ENCODE measurements at regions not wholly inside any gene's neighbourhood (a gene's known extent, or its start where the extent isn't known, plus 50 kb on each side); places are given as distances from the start of the nearest gene placed in this dataset.
A peak's percentile ranks its signal among the peaks of the same experiment; 100 is the strongest.
"Not testable (repeated sequence)": the region's sequence is repeated elsewhere in the genome, so short reads cannot be mapped to it uniquely, and the experiment has no call there.

DNA sequence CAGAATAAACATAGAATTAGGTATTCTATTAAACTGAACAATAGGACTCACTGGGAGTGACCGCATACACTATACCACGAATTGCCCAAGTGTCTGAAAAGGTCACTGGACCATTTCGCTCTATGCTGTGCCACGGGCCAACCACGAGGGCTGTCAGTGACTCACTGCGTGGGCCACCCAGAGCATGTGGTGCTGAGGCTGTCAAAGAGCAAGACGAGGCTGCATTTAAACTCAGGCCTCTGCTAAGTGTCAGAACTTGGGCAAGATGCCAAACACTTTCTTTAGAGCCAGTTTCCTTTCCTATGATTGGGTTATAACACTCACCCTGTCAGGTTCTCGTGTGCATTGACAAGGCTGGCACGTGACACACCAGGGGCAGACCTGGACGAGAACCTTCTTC lies 97.5 kb downstream of the SH3YL1 start:
- ATAC-seq: no peak
- no peak for DNase-seq
- intact Hi-C loops (cut with DNase I, micrococcal nuclease): no loop called here

DNA sequence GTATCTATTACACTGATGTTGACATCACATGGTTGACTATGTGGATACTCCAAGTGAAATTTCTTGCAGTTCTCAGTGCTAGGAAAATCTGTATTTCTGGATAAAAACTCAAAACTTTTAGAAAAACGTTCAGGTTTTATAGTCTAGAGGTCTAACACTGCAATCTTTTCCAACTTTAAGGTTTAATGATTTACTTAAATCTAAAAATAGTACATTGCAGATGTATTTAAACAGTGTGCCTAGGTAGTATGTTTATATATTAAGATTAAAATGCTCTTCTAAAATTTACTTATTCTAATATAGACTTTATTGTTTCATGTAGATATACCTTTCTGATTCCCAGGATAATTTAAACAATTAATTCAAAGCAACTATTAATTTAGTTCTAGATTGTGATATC lies 98.3 kb downstream of the SH3YL1 start:
- intact Hi-C loops (cut with DNase I, micrococcal nuclease): no loop called here
- no peak for DNase-seq
- ATAC-seq: no peak

DNA sequence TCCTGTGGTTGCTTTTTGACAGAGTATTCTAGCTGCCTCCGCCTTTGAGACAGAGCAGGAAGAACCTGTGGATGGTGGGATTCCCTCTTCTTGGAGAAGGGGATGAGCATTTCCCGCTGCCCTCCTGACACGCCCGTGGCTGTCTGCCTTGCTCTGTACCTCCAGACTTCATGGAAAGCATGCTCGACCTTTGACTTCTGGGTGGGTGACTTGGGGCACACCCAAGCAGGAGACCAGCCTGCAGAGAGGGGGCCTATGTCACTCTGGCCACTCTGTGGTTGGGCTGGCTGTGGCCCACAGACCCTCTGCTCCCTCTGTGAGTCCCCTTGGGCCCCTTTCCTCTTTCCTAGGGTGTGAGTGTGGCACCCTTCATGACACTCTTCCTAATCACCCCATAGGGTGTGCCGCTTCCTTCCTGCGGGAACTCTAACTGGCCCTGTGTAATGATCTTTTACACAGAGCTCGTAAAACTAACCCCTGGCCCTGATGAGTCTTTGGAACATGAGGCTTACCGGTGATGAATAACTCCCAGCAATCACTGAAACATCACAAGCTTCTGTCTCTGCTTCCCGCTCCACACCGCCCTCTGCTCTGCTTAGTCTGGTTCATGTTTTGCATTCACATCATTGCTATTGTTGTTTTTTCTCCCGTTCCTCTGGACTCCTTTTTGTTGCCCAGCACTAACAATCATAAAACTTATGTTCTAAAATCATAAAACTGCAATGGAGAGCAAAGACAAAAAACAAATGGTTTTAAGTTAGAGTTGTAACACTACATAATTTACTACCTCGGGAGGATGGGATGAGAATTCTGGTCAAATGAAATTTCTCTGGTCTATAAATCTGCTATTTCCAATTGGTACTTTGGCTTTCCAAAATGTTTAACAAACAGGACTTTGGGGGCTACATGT lies 101.1 kb downstream of the SH3YL1 start:
- DNase-seq (peak; percentile 41 to 56), ATAC-seq (peak; percentile 98)
- intact Hi-C loops (cut with DNase I, micrococcal nuclease): no loop called here

DNA sequence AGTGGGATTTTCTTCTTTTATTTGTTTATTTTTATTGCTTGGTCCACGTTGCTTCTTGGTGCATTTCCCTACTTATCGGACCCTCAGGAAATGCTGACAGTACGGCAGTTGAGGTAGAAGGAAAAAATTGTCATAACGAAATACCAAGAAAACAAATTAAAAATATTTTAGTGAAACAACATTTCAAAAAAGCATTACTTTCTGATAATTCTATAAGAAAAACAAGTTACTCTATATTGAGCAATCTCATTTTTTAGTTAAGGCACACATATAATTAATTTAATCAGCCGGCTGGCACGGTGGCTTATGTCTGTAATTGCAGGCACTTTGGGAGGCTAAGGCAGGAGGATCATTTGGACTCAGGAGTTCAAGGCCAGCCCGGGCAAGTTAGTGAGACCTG lies 102.1 kb downstream of the SH3YL1 start:
- intact Hi-C loops (cut with DNase I, micrococcal nuclease): no loop called here

DNA sequence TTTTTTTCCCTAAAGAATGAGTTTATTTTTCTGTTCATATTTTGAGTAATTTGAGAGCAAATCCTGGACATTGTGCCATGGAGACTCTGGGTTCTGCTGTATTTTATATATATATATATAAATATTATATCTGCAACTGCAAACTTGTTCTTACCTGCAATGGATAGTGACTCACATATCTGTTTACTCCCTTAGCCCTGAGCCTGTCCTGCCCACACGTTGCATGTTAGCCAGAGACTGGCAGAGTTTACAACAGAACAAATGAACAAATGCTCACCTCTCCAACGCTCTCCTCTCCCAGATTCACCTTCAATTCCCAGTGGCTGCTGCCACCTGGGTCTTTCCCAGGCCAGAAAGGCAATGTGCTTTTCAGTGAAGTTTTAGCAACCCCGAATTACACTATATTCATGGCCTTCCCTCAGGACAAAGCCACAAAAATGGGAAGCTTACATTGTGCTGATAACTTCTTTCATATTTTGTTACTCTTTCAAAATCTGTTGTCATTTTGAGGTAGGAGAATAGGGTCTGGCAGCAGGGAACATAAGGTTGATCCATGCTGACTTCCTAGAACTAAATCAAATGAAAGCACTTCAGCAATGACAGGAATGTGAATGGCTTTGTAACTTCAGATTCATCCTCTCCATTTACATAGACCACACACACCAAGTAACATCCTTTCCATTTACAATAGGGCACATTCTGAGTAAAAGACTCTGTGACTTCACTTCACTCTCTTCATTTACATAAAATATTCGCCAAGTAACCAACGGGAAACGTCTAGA lies 105.4 kb upstream of the FAM110C start:
- intact Hi-C loops (cut with DNase I, micrococcal nuclease): no loop called here
- ATAC-seq (no peak), DNase-seq (no peak)

More for the DNA sequence above, 102.1 kb downstream of the SH3YL1 start:
- no peak for ATAC-seq
- no peak for DNase-seq

DNA sequence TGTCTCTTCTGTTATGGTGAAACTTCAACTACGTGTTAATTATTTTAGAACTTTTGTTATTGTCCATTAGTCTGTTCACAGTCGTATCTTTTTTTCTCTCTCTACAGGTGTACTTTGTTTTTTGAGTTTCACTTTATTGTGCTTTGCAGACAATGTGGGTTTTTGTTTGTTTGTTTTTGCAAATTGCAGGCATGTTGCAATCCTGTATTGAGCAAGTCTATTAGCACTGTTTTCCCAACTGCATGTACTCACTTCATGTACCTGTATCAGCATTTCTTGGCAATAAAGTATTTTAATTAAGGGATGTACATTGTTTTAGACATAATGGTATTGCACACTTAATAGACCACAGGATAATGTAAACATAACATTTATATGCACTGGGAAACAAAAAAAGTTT lies 99.1 kb upstream of the FAM110C start:
- no peak for ATAC-seq

DNA sequence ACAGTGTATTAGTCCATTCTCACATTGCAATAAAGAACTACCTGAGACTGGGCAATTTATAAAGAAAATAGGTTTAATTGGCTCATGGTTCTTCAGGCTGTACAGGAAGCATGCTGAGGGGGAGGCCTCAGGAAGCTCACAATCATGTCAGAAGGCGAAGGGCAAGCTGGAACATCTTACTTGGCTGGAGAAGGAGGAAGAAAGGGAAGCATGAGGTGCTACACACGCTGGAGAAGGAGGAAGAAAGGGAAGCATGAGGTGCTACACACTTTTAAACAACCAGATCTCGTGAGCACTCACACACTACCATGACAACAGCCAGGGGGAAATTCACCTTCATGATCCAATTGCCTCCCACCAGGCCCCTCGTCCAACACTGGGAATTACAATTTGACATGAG lies 95.3 kb upstream of the FAM110C start:
- DNase-seq (no peak), ATAC-seq (peak; percentile 51)
- intact Hi-C loops (cut with DNase I, micrococcal nuclease): no loop called here

More for the DNA sequence above, 99.1 kb upstream of the FAM110C start:
- DNase-seq: no peak
- intact Hi-C loops (cut with DNase I, micrococcal nuclease): no loop called here

DNA sequence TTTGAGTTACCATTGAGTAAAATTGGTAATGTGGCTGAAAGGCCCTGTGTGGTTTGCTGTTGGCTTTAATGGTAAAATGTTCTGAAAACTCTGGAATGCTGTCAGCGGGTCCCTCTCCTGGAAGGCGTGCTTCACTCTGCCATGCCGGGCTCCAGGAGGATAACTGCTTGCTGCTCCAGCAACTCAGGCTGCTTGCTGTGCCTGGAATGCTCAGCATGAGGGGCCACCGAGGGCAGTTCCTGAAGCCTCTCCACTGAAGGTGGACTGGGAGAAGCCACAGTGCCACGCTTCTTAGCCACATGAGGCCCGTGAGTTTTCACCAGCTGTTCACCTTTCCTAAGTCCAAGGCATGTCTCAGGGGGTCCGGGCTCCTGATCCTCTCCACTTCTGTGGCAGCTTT lies 90.4 kb upstream of the FAM110C start:
- DNase-seq (no peak), ATAC-seq (no peak)
- intact Hi-C loops (cut with DNase I, micrococcal nuclease): no loop called here

DNA sequence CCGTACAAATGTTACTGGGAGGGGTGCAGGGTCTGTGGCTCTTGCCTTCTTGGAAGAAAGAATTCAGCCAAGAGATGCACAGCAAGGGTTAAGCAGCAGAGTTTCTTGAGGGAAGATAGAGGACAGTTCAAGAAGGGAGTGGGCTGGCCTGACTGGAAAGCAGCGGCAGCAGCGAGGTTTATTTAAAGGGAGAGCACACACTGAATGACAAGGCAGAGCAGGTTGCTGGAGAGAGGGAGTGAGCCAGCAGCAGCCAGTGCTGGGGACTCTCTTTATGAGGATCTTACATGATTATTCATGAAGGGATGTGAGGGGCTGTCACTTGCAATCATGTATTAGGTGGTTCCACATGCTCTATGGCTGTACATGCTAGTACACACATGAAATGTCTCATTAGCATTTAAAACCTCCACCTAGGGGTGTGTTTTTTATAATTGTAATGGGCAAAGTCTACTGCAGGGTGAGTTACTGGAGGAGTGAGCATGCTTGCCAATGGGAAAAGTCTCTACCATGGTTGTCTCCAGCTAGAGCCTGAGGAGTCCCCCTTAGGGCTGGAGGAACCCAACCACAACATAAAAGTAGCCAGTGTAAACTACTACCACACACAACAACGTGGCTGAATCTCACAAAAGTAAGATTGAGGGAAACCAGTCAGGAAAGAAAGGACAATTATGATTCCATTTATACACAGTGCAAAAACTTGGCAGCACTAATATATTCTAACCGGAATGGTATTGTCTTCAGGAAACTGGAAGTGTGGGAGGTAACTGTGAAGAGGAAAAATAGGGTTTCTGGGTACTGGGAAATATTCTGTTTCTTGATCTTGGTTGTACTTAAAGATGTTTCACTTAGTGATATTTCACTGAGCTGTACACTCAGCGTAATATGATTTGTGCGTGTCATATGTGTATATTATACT lies 87.6 kb upstream of the FAM110C start:
- ATAC-seq (peak; percentile 96), DNase-seq (peak; percentile 41 to 64)
- intact Hi-C loops (cut with DNase I, micrococcal nuclease): no loop called here

DNA sequence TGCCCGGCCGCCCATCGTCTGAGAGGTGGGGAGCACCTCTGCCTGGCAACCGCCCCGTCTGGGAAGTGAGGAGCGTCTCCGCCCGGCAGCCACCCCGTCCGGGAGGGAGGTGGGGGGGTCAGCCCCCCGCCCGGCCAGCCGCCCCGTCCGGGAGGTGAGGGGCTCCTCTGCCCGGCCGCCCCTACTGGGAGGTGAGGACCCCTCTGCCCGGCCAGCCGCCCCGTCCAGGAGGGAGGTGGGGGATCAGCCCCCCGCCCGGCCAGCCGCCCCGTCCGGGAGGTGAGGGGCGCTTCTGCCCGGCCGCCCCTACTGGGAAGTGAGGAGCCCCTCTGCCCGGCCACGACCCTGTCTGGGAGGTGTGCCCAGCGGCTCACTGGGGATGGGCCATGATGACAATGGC lies 80.5 kb upstream of the FAM110C start:
- ATAC-seq: not testable (repeated sequence)

DNA sequence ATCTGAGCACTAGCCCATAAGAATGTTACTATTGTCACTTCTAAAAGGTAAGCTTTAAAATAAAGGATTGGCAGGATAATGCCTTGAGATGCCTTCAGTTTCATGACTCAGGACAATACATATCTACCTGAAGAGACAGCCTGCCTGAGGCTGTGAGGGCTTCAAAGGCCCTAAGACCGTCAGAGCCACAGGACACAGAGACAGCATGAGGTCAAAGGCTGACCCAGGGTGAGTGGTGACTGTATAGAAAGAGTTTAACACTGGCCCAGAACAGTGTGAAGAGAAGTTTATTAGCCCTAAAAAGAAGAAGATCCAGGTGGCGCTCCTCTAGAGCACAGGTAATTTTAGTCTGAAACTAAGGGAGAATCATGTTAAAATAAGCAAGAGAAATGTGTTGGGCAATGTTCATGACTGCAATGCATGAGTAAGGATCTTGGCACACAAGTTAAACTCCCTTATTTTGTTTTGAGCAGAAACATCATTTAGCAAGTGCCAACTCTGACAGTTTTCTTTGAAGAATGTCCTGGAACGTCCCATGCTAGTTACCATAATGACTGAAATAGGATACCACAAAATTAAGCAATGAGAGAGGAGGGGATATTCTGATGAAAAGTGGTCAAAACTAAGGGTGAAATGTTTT lies 78.1 kb upstream of the FAM110C start:
- intact Hi-C loops (cut with DNase I, micrococcal nuclease): no loop called here
- DNase-seq (no peak), ATAC-seq (no peak)

More for the DNA sequence above, 80.5 kb upstream of the FAM110C start:
- DNase-seq; intact Hi-C loops (cut with DNase I, micrococcal nuclease): not testable (repeated sequence)

DNA sequence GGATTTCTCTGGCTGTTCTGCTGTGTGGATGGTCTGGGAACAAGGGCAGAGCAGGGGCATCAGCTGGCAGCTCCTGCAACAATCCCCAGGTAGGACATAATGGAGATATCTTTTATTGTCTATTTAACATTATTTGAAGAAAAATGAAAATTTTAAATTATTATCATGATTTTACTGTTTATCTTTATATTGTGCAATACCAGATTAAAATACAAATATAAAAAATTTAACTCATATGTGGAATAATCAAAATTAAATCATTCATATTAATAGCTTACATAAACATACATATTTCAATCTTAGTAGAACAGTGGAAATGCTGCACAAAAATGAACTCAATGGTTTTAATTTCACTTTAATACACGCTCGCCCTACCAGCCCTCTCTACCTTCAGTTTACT lies 70.6 kb upstream of the FAM110C start:
- no peak for ATAC-seq
- intact Hi-C loops (cut with DNase I, micrococcal nuclease): no loop called here

DNA sequence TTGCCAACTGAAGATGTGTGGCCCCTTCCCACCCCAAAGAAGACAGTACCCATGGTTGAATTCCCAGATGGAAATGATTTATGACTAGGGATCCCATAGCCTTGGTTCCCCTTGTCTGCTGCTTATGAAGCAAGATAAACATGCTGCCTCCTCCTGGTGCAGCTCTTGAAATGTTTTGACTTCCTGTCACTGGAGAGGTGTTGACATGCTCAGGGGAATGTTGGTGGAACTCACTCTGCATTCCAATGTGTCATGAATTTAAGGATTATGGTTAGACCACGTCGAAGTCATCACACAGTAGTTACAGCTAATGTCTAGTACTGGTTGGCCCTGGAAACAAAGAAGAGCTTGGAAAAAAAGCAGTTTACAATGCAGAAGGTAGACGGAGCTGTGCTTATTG lies 69.0 kb upstream of the FAM110C start:
- ATAC-seq (peak; percentile 45), DNase-seq (peak in 1 of 2 donors; percentile 9)
- intact Hi-C loops (cut with DNase I, micrococcal nuclease): no loop called here

More for the DNA sequence above, 70.6 kb upstream of the FAM110C start:
- DNase-seq: no peak

DNA sequence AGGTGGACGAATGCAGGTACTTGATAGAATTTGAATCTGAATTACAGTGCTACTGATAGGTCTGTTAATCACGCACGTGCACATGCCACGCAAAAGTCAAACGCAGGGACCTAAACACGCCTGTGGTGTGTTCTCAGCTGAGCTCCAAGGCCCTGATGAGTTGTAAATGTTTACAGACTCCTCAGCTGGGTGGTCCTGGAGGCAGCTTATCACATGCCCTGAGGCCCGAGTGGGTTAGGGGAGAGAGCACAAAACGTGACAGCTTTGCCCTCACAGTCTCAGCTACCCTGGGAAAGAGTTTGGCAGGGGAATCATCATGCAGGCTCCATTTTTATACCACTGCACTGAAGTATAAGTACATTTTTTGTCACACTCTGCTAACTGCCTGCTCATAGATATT lies 68.3 kb upstream of the FAM110C start:
- ATAC-seq (no peak), DNase-seq (no peak)
- intact Hi-C loops (cut with DNase I, micrococcal nuclease): no loop called here

DNA sequence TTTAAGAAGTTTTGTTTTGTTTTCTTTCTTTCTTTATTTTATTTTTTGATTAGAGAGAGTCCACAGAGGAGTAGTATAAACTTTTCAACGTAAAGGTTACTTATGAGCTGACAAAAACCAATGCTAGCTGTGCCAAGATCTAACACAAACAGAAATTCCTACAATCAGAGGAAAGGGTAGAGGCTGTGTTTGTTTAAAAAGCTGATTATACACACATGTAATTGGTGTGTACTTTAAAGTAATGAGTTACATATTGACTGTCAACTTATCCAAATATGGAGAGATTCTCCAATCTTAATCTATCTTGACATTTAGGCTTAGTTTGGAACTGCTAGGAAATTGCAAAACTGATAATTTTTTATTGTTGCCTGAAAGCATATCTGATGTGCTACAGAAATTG lies 63.7 kb upstream of the FAM110C start:
- no peak for DNase-seq
- intact Hi-C loops (cut with DNase I, micrococcal nuclease): no loop called here
- peak; percentile 83 for ATAC-seq

DNA sequence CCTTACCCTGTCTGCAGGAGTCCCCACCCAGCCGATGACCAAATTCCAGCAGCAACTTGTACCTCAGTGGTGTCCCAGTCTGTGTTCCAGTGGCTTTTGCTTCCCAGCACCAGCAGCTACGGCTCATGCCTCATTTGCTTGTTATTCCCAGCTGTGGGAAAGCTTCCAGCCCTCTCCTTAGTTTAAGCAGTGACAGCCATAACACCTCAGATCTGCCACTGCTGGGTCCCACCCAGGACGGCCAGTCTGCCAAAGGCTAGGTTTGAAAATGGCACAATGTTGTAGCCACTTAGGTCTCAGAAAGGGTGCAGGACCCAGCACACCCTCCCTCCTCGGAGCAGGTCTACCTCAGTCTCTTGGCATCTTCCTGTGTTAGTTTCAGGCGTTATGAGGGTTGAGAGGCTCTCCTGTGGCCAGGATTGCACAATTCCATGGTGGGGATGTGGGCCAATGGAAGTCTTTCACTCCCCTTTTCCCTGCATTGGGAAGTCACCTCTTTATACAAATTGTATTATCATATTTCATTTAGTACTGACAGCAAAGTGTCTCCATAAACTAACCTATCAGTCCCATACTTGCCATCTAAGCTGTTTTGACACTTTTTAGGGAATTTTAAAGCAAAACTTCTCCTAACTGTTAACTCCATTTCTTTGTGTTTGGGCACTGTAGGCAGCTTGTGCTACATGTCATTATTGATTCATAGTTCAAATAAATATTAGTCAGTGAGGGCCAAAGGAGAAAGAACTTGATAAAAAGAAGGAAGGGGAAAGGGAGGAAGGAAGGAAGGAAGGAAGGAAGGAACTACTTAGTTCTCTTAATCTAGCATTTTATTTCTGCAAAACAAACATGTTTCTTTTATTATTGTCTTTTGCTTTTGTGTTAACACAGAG lies 62.9 kb upstream of the FAM110C start:
- intact Hi-C loops (cut with DNase I, micrococcal nuclease): no loop called here
- DNase-seq: no peak
- ATAC-seq: no peak

DNA sequence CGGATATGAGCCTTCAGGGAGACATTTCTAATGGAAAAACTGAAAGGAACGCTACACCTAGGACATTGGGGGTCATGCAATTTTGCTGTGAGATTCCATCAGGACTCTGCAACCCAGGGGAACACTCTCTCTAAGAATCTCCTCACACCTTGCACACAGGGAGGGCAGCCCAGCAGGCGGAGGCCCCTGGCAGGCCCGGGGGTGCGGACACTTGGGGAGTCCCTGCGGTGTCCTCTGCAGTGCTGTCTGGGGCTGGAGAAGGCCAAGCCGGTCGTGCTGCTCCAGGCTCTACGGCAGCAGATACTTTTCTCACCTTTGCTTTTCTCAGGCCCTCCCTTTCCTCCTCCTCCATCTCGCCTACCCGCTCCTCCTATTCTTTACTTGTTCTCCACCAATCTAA lies 54.7 kb upstream of the FAM110C start:
- DNase-seq (no peak), ATAC-seq (no peak)
- intact Hi-C loops (cut with DNase I, micrococcal nuclease): no loop called here

All from left colon (tissue), 2 donors.